Activated T-cell treated with anti-CD3 and anti-CD28 coated beads, Interleukin-2, amount 50 U/mL, for 4 hours (primary cell): ENCODE measurements at regions not wholly inside any gene's neighbourhood (a gene's known extent, or its start where the extent isn't known, plus 50 kb on each side); places are given as distances from the start of the nearest gene placed in this dataset.
"Not testable (repeated sequence)": the region's sequence is repeated elsewhere in the genome, so short reads cannot be mapped to it uniquely, and the experiment has no call there.

ENCODE experiments used
- ATAC-seq, 2 donors: fragments of 200-7000 bp; cut with Tn5 transposase; one replicate each; pipeline ENCODE4 v1.10.0; 2021
- DNase-seq: peaks from one replicate; pipeline ENCODE4 v3.0.0-alpha.2; 2020
- H3K27me3 Mint-ChIP-seq: one replicate; pipeline ENCODE4 v1.8.0; 2021; ENCODE audit warnings: low read depth, mixed read lengths
- H3K36me3 Mint-ChIP-seq: one replicate; pipeline ENCODE4 v1.8.0; 2022; ENCODE audit warnings: mixed read lengths; ENCODE audit not compliant: insufficient read depth
- H3K4me1 Mint-ChIP-seq: one replicate; pipeline ENCODE4 v1.8.0; 2021; ENCODE audit warnings: low read depth, mixed read lengths
- H3K4me3 Mint-ChIP-seq: one replicate; pipeline ENCODE4 v1.8.0; 2021; ENCODE audit warnings: mild to moderate bottlenecking, moderate library complexity, mixed read lengths
- H3K9me3 Mint-ChIP-seq: one replicate; pipeline ENCODE4 v1.8.0; 2021; ENCODE audit warnings: mixed read lengths

DNA sequence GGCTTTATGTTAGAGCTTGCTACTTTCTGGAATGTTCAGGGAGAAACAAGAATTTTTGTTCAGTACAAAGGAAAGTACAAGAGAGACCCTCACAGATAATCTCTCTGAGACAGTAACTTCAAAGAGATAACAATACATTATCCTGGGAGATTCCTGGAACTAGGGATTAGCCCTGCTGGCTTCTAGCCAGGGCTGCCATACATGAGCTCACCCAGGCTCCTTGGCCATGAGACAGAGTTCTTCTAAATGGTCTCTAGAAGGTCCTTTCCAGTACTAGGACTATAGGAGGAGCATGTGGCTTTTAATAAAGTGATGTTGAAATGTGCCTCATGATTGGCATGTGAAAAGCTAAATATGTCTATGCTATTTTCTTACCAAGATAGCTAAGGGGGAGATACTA, 342.5 kb downstream of the EMP1 start:
- Mint-ChIP-seq H3K36me3 (no peaks in the 10 kb centered on the region), H3K27me3 (peaks cover 6% of the 10 kb centered on the region), H3K9me3 (no peaks in the 10 kb centered on the region), H3K4me1 (no peaks in the 10 kb centered on the region), H3K4me3 (no peak overlapping the region)
- DNase-seq (no peak), ATAC-seq (no peak)

DNA sequence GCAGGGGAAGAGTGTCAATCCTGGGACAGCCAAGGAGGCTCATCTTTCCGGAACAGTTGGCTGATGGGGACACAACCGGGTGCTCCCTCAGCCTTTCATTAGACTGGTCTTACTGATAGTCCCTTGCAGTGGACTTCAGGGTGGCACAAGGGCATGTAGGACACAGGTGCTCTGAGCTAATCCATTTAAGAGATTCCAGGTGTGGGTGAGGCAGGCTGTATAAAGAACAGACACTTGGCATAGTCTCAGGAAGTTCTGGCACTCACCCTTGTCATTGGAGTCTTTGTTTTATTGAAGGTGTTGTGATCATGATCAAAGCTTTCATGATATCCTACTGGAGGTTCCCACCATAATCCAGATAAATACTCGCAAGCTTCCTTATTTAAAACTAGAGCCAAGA, 341.6 kb downstream of the EMP1 start:
- ATAC-seq (no peak), DNase-seq (no peak)
- no peaks in the 10 kb centered on the region for H3K9me3 Mint-ChIP-seq
- no peaks in the 10 kb centered on the region for H3K36me3 Mint-ChIP-seq
- H3K4me3 Mint-ChIP-seq = no peak overlapping the region
- H3K4me1 Mint-ChIP-seq = no peaks in the 10 kb centered on the region
- peaks cover 6% of the 10 kb centered on the region for H3K27me3 Mint-ChIP-seq

DNA sequence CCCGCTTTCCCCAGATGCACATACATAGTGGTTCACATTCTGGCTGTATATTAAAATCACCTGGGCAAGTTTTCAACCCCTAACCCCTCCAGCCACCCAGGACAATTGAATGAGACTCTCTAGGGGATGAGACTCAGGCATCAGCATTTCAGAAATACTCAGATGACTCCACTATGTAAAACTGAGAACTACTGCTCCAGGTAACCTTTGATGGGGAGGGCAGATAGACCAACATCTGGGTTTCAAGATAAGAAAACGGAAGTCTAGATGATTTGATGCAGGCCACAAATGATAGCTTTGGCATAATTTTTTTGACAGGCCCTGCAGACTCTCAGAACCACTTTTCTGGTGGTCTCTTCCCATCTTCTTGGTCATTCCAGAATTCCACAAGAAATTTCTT, 341.1 kb downstream of the EMP1 start:
- Mint-ChIP-seq H3K36me3 (no peaks in the 10 kb centered on the region), H3K27me3 (peaks cover 6% of the 10 kb centered on the region), H3K9me3 (no peaks in the 10 kb centered on the region), H3K4me3 (no peak overlapping the region), H3K4me1 (no peaks in the 10 kb centered on the region)
- ATAC-seq = no peak
- DNase-seq = no peak

DNA sequence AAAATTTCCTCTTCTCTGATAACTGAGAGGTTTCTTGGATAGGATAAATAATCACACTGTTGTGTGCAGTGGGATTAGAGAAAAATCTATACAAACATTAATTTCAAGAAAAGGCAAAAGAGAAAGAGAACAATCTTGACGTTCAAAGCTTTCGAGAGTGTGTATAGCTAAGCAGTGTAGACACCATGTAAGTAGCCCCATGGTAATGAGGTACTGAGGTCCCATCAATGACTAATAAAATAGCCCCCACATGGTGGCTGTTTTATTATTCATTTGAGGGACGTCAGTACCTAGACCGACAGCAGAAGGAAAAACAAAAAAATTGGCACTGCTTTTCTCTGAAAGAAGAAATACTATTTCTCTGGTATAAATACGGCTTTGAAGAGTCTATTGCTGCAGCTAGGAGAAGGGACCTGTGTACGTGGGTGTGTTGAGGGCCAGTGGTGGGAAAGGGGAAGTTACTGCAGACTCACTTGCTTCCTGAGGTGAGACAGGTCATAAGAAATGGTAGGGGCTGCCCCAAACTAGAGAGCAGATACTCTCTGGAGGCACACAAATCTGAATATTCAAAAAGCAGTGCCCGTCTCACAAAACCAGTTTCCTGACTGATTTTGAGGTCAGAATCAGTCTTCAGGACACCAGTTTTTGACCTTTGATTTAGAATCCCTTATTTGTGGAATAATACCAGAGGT, 339.8 kb downstream of the EMP1 start:
- H3K9me3 Mint-ChIP-seq = no peaks in the 10 kb centered on the region
- peaks cover 6% of the 10 kb centered on the region for H3K27me3 Mint-ChIP-seq
- H3K4me3 Mint-ChIP-seq = no peak overlapping the region
- DNase-seq = no peak
- no peaks in the 10 kb centered on the region for H3K36me3 Mint-ChIP-seq
- ATAC-seq = peak; percentile 23 to 28
- H3K4me1 Mint-ChIP-seq = no peaks in the 10 kb centered on the region

DNA sequence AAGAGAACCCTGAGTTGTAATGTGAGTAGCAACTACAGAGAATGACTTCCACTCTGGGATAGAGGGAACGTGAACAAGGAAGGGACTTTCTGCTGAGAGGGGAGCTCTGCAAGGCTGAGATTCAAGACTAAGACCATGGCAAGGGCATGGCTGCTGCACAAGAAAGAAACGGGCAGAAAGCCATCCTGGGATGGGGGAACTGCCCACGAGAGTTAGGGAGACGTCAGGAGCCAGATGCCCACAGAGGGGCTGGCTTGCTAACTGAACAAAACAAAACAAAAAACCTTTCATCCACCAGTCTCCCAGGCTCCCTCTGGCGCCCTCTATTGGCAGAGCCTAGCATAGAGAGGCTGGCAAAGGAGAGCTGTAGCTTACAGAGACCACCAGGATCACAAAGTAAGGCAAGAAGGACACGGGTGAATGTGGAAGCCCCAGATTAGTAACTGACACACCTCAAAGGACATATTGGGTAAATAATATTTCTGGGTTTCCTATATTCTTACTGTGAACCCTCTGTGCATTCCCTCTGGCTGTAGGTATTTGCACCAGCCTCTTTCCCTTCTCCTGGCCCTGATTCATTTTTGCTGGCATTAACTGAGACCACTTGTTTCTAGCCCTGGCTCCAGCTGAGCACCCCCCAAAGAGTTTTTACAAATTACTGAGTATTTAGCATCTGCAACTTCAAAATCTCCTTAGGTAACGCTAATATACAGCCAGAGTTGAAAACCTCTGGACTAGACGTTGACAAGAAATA, 338.3 kb downstream of the EMP1 start:
- no peak overlapping the region for H3K4me3 Mint-ChIP-seq
- no peak for DNase-seq
- no peak for ATAC-seq
- H3K27me3 Mint-ChIP-seq = peaks cover 6% of the 10 kb centered on the region
- H3K4me1 Mint-ChIP-seq = no peaks in the 10 kb centered on the region
- no peaks in the 10 kb centered on the region for H3K9me3 Mint-ChIP-seq
- H3K36me3 Mint-ChIP-seq = no peaks in the 10 kb centered on the region

DNA sequence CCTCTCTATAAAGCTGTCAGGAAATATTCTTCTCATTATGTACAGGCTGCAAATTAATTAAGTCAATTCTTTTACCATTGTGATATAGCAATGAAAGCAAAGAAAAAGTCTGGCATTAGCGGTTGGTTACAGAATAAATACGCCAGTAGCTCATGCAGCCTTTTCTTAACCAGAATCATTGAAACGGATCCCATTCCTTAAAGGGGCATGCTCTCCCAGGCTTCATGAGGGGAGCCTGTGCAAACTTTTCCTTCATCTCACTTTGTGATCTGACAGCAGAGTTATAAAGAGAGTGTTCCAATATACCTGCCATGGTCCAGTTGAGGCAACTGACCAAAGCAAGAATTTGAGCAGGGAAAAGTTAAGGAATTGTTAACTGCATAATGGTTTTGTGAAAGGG, 337.7 kb downstream of the EMP1 start:
- no peaks in the 10 kb centered on the region for H3K9me3 Mint-ChIP-seq
- ATAC-seq (no peak), DNase-seq (no peak)
- no peak overlapping the region for H3K4me3 Mint-ChIP-seq
- H3K27me3 Mint-ChIP-seq = peaks cover 8% of the 10 kb centered on the region
- no peaks in the 10 kb centered on the region for H3K36me3 Mint-ChIP-seq
- no peaks in the 10 kb centered on the region for H3K4me1 Mint-ChIP-seq

DNA sequence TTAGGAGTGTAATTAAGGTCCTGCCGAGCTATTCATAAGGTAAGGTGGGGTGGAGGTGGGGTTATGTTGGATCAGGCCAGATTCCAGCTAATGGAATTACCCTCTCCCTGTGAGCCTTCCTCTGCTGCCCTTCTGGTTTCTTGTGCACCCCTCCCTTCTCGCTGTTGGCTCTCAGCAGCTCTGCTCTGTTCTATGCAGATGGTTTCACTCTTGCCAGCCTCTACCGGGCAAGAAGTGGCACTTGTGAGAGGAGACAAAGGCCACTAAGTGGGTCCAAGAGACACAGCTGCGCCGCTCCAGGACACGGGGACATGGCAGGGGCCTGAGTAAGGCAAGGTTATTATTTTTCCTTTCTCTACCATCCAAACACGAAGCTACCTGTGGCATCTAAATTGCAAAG, 334.4 kb downstream of the EMP1 start:
- H3K4me3 Mint-ChIP-seq = no peak overlapping the region
- no peak for DNase-seq
- H3K27me3 Mint-ChIP-seq = peaks cover 8% of the 10 kb centered on the region
- no peaks in the 10 kb centered on the region for H3K4me1 Mint-ChIP-seq
- H3K9me3 Mint-ChIP-seq = no peaks in the 10 kb centered on the region
- no peak for ATAC-seq
- no peaks in the 10 kb centered on the region for H3K36me3 Mint-ChIP-seq

DNA sequence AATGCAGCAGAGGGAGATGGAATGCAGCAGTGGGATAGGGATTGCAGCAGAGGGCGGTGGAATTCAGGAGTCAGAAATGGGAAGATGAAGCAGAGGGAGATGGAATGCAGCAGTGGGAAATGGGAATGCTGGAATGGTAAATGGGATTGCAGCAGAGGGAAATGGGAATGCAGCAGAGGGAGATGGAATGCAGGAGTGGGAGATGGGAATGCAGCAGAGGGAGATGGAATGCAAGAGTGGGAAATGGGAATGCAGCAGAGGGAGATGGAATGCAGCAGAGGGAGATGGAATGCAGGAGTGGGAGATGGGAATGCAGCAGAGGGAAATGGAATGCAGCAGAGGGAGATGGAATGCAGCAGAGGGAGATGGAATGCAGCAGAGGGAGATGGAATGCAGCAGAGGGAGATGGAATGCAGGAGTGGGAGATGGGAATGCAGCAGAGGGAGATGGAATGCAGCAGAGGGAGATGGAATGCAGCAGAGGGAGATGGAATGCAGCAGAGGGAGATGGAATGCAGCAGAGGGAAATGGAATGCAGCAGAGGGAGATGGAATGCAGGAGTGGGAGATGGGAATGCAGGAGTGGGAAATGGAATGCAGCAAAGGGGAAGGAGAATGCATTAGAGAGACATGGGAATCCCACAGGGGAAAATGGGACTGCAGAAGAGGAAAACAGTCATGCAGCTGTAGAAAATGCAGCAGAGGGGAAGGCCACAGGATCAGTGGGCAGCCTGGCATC, 329.8 kb downstream of the EMP1 start:
- DNase-seq, ATAC-seq, H3K36me3 Mint-ChIP-seq, H3K4me1 Mint-ChIP-seq, H3K27me3 Mint-ChIP-seq, H3K9me3 Mint-ChIP-seq, H3K4me3 Mint-ChIP-seq: not testable (repeated sequence)

DNA sequence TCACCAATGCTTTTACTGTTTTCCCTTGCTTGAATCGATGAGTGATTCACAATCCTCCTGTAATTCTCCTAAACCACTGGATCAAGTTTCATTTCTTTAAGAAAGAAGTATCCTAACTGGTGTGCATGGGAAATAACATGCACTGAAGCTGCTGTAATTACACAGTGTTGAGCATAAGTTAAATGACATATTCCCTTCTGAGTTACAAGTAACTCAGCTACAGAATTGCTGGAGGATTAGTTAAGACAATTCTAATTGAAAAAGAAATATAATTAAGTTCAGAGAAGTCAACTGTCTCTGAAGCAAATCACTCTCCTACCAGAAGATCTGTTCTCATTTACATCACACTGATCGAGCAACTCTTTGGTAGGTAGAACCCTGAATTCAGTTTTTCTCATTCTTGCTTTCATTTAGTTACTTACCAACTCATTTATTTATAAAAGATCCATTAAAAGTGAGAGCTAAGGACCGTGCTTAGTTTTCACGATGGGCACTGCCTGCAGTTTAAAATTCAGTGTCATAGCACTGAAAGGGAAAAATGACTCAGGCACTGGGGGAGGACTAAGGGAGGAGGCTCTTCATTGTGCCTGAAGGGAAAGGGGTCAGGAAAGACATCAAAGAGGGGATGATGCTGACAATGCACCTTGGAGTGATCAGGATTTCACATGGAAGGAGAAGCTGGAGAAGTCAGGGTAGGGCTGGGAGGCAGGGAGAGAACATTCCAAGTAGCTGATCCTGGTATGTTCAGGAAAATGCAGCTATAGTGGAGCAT, 327.2 kb downstream of the EMP1 start:
- H3K36me3 Mint-ChIP-seq = no peaks in the 10 kb centered on the region
- DNase-seq (no peak), ATAC-seq (no peak)
- H3K27me3 Mint-ChIP-seq = peaks cover 19% of the 10 kb centered on the region
- H3K4me1 Mint-ChIP-seq = no peaks in the 10 kb centered on the region
- no peak overlapping the region for H3K4me3 Mint-ChIP-seq
- peaks cover 11% of the 10 kb centered on the region for H3K9me3 Mint-ChIP-seq

DNA sequence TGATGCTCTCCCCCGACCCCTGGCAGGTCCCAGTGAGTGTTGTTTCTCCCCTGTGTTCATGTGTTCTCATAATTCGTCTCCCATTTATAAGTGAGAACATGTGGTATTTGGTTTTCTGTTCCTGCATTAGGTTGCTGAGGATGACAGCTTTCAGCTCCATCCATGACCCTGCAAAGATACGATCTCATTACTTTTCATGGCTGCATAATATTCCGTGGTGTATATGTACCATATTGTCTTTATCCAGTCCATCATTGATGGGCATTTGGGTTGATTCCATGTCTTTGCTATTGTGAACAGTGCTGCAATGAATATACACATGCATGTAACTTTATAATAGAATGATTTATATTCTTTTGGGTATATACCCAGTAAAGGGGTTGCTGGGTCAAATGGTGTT, 321.5 kb downstream of the EMP1 start:
- ATAC-seq, H3K36me3 Mint-ChIP-seq, DNase-seq, H3K4me1 Mint-ChIP-seq, H3K4me3 Mint-ChIP-seq: not testable (repeated sequence)
- H3K9me3 Mint-ChIP-seq = peaks cover 29% of the 10 kb centered on the region
- H3K27me3 Mint-ChIP-seq = peaks cover 19% of the 10 kb centered on the region

DNA sequence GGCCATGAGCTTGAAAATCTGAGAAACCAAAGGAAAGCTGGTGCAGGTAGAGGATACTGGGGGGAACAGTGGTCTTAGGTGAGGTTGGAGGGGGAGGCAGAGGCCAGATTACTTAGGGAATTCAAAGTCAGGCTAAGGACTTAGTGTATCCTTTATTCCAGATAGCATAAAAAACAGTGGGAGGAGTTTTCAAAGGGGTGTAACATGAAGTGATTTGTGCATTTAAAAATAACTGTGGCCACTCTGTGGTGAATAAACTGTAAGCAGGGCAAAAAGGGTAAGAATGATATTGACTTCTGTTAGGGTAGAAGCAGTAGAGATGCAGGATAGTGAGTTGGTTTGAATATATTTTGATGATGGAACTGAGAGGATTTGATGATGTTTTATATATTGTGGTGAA, 313.2 kb downstream of the EMP1 start:
- H3K36me3 Mint-ChIP-seq = no peaks in the 10 kb centered on the region
- DNase-seq (no peak), ATAC-seq (no peak)
- H3K9me3 Mint-ChIP-seq = peaks cover 19% of the 10 kb centered on the region
- no peak overlapping the region for H3K4me3 Mint-ChIP-seq
- no peaks in the 10 kb centered on the region for H3K4me1 Mint-ChIP-seq
- no peaks in the 10 kb centered on the region for H3K27me3 Mint-ChIP-seq

DNA sequence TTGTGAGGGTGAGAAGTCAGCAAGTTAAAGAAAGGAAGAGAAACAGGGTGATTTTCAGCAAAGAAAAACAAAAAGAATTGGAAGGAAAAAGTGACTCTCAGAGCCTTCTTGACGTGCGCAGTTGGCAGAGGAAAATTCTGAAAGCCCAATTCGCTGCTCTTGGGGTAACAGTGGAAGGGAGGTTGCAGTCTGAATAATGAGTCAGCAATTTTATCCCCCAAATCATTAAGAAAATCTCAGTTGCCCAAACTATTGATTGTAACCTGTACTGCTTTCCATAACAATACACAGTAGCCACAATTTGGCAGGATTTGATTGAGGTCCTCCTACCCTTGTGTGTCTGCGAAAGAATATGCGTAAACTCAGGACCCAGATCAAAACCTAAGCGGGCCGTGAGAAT, 309.1 kb downstream of the EMP1 start:
- Mint-ChIP-seq H3K4me3 (no peak overlapping the region), H3K36me3 (no peaks in the 10 kb centered on the region), H3K9me3 (no peaks in the 10 kb centered on the region), H3K27me3 (peaks cover 2% of the 10 kb centered on the region), H3K4me1 (no peaks in the 10 kb centered on the region)
- ATAC-seq = no peak
- DNase-seq = no peak

DNA sequence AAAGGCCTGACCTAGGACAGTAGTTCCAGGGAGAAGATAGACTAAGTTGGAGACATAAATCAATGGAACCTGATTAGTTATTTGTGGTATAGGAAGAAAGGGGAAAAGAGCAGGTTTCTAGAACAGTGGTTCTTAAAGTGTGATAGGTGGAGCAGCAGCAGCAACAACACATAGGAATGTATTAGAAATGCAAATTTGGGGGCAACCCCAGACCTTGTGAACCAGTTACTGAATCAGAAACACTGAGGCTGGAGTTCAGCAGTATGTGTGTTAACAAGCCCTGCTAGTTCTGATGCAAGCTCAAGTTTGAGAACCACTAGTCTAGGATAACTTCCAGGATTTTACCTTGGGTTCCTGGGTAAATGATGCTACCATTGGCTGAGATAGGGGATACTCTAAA, 308.7 kb downstream of the EMP1 start:
- Mint-ChIP-seq H3K27me3 (peaks cover 2% of the 10 kb centered on the region), H3K36me3 (no peaks in the 10 kb centered on the region), H3K4me3 (no peak overlapping the region), H3K9me3 (no peaks in the 10 kb centered on the region), H3K4me1 (no peaks in the 10 kb centered on the region)
- ATAC-seq = no peak
- no peak for DNase-seq

DNA sequence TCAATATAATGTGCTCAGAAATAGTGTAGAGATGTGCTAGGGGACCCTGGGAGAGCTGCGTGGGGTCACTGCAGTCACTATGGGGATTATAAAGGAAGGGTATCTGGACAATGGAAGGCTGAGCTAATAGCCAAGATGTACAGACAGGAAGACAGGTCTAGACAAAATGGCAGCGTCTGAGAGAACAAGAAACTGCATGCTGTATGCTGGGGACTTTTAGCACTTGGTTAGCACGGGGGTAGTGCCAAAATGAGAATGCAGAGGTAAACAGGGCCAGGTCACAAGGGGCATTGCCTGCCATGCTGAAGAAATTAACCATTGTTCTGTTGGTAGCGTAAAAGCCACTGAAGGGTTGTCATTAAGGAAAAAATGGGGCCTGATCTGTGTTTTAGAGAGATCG, 308.2 kb downstream of the EMP1 start:
- DNase-seq (no peak), ATAC-seq (no peak)
- Mint-ChIP-seq H3K27me3 (peaks cover 4% of the 10 kb centered on the region), H3K9me3 (no peaks in the 10 kb centered on the region), H3K36me3 (no peaks in the 10 kb centered on the region), H3K4me3 (no peak overlapping the region), H3K4me1 (no peaks in the 10 kb centered on the region)
